HG03175 (cell line): ENCODE measurements at regions not wholly inside any gene's neighbourhood (a gene's known extent, or its start where the extent isn't known, plus 50 kb on each side); places are given as distances from the start of the nearest gene placed in this dataset.
A peak's percentile ranks its signal among the peaks of the same experiment; 100 is the strongest.

Source experiments
- ATAC-seq: cut with Tn5 transposase; IDR thresholded peaks from one replicate; pipeline ENCODE4 v1.9.1; 2021; ENCODE audit warnings: mild to moderate bottlenecking, moderate library complexity; ENCODE audit not compliant: unreplicated experiment

DNA sequence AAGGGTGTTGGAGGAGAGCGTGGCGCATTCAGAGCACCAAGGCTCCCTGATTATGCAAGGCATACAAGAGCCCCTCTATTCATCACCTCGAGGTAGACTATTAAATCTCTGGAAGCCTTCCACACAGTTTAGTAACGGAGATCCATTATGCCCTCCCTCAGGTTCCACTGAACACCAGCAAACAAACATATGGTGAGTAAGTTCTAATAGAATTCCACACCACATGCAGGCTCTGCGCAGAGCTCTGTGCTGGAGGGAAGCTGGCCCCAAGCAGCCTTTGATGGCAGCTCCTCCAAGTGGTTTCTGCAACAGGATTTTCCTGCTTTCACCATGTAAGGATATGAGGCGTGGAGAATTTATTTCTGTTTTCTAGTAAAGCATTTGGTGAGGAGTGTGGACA lies 238.6 kb downstream of the C1D start:
- no peak for ATAC-seq

- no peak for ATAC-seq
Measured at GRCh38 chr2:67825476-67825875, 237.3 kb downstream of the C1D start.

DNA sequence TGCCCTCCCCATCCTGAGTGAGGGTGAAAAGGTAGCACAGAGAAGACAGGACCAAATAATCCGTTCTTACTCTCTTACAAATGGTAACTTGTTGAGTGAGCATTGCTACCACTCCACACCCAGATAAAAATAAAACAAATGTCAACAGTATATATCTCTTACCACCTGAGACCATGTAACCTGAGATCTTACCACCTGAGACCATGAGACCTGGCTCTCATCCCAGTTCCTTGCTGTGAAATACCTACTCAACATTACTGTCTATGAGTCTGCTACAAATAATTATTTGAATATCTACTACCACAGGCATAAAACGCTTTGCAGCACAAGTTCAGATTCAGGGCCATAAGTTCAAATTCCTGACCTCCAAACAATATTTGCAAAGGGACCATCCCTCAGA lies 234.7 kb downstream of the C1D start:
- ATAC-seq, result no peak

GRCh38 chr2:67829470-67829869 lies 233.3 kb downstream of the C1D start:
- no peak for ATAC-seq

DNA sequence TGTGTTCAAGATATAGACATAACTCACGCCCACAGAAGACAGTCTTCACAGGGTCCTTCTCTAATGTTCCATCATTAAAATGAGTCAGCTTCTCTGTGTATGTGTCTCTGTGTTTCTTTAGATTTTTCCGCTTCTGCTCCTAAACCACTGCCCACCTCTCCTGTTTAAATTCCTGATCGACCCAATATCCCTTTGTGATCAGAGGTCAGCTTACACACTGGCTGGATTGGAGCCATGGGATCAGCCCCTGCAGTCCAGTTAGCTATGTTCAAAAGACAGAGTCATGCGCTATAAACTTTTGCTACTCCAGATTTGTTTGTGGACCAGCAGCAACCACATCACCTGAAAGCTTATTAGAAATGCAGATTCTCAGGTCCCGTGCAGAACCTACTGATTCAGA lies 229.2 kb downstream of the C1D start:
- no peak for ATAC-seq

DNA sequence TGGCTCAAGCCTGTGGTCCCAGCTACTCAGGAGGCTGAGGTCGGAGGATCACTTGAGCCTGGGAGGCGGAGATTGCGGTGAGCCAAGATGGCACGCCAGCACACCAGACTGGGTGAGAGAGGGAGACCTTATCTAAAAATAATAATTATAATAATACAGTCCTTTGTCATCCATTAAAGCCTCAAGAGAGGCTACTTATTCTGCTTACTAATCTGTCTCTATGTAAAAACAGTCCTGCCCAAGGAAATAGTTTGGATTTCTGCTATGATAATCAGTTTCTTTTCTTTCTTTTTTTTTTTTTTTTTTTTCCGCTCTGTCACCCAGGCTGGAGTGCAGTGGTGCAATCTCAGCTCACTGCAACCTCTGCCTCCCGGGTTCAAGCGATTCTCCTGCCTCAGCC lies 228.3 kb downstream of the C1D start:
- no peak for ATAC-seq

- no peak for ATAC-seq
Measured at GRCh38 chr2:67835266-67835665, 227.5 kb downstream of the C1D start.

DNA sequence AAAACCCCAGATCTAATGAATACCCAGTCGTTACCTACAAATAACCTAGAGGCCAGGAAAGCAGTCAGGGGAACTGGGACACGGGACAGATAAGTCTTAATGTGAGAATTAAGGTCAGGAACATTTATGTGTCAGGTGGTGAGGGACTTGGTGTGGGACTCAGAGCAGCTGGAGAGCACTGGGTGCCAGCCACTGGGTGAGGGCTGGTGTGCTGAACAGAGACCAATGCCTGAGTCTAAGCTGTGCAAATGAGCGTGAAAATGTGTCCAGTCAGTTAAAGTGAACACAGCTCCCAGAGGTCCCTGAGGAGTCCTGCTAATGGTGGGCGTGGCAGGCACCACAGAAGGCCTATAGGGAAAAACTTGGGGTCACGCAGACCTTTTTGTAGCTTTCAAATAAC lies 225.9 kb downstream of the C1D start:
- ATAC-seq, result no peak

DNA sequence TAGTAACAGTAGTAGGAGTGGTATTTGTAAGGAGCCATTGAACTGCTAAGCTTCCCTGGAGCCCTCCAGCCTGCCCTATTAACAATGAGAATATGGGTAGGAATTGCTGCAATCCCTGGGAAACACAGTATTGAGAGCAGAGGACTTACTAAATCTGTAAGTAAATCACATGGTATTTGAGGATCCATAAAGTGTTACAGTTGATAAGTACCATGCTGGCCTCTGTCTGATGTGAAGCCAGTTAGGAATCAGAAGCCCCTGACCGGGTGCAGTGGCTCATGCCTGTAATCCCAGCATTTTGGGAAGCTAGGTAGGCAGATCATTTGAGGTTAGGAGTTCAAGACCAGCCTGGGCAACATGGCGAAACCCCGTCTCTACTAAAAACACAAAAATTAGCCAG lies 224.6 kb downstream of the C1D start:
- no peak for ATAC-seq

DNA sequence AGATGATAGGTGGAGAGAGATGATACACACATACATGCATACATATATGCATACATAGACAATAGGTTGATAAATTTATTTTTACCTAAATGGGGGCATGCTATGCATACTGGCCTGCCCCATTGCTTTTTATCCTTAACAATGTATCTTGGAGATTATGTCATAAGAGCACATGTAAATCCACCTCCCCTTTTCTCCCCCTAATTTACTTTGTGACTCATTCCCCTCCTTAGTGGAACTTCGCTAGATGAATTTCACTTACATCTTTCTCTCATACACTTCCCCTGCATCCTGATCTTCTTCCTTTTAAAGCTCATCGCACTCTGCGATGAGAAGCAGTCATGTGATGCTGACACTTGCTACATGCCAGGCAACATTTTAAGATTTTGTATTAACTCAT lies 223.6 kb downstream of the C1D start:
- no peak for ATAC-seq

DNA sequence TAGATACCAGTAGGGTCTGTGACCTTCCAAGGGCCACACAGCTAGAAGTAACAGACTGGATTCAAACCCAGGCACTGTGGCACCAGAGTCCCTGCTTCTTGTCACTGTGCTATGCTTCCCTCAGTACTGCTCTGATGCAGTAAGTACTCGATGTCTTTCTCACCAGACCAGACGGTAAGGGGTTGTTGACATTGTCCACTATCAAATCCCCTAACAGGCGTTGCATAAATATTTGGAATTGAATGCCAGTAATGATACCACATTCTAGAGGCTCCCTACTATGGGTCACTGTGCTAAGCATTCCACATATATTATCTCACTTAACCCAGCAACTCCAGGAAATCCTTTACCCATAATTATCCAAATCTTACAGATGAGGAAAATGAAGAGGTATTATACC lies 223.1 kb downstream of the C1D start:
- ATAC-seq, result no peak

- peak; percentile 88 for ATAC-seq
Measured at GRCh38 chr2:67840460-67841068, 222.2 kb downstream of the C1D start.

- no peak for ATAC-seq
Measured at GRCh38 chr2:67841711-67842110, 221.1 kb downstream of the C1D start.

DNA sequence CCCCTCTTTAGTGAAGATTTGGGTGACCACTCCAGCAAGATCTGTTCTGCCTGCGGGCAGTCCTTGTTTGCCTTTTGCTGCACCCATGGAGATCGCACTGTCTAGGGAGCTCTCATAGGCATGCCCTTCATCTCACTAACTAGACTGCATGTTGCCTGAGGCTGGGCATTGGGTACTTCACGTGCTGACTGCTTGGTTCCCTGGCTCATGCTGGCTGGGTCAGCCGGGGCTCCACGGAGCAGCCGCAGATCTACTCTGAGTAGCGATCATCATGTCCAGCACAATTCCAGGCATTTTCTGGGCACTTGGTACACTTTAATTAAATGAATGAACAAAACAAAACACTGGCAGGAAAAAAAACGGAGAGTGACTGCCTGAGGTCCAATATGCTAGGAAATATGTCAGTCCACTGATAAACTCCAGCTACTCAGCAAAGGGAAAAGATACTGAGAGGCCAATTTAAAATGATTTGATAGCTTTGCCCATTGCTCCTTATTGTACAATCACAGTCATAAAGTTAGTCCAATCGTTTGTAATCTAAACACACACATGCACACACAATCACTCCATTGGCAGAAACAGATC lies 220.3 kb downstream of the C1D start:
- no peak for ATAC-seq

DNA sequence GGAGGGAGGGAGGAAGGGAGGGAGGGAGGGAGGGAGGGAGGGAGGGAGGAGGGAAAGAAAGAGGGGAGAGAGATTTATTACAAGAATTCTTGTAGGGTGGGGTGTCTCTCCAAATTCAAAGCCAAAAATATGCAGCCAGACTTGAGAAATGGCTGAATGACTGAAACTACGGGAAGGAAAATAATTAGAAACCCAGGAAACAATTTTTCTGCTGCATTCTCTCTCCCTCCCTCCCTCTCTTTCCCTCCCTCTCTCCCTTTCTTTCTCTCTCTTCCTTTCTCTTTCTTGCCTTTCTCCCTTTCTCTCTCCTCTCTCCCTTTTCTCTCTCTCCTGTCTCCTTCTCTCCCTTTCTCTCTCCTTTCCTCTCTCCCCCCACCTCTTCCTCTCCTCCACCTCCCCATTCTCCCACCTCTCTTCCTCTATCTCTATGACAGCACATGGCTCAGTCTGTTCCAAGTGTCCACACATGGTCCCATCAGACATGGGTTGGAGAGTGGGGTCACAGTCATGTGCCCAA lies 218.7 kb downstream of the C1D start:
- no peak for ATAC-seq

DNA sequence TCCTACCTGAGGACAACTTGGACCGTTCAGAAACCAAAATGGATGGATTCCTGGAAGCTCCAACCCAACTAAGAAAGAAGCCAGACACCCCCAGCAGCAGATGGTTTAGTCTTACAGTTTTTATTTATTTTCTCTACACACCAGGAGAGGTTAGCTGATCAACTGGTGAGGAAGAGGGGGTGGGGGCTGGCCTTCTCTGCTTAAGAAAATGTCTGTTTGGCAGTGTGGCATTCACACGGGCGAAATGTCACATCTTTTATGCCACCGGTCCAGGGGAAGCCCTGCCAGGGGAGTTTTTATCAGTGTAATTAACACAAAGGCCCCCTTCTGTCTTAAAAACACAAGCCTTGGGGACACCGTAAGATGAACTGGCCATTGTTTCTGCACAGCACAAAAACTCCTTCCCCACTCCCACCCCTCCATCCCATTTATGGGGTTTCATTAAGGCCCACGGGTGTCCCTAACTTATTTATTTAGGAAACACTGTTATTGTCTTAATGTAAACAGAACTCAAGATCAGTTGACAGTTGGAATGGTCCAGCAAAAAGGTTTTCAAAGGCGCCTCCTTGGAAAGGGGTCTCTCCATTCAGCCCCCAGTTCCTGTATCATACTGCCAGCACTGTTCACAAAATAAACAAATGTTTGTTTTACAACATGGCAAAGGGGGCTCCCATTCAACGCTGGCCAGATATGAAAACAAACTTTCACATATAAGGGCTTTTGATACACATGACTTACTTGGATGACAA lies 217.0 kb downstream of the C1D start:
- ATAC-seq, result no peak

DNA sequence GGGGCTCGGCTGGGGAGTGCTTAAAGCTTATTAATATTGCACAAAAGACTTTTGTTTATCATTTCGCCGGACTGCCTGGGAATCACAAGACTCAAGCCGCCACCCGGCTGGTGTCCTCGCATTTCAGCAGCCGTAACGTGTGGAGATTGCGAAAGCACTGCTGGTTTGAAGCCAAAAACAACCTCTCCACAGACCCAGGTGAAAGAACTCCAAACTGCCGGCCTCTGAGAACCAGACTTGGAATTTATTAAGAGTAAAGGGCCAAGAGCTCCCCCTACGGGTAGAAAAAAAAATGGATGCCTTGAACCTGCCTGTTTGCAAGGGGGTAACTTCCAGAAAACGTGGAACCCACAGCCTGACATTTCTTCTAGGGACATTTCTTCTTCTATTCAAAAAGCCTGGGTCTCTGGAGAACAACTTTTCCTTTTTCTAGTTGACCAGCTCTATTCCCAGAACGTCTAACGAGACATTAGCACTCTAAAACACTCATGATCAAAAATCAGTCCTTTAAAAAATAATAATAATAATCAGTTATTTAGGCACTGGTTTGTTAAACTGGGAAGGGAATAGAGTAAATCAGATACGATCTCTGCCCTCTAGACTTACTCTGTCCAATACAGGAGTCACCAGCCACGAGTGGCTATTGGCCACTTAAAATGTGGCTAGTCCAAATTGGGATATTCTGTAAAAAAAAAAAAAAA lies 216.3 kb downstream of the C1D start:
- ATAC-seq, result peak; percentile 71

- ATAC-seq, result no peak
Measured at GRCh38 chr2:67848551-67849285, 214.1 kb downstream of the C1D start.

DNA sequence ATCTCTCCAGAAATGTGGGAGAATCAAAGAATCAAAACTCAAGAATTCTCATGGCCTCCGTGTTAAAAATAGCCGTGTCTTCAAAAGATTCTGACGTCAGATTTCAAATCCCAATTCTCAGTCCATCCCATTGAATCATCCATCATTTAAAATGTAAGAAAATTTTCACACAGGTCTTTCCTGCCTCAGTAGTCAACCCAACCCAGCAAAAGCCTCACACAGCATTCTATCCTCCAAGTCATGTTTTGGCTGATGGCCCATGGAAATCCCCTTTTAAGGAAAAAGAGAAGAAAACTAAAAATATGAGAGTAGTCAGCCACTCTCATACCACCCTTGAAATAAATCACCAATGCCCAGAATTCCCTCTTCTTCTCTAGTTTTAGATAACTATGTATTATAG lies 211.8 kb downstream of the C1D start:
- ATAC-seq, result no peak

DNA sequence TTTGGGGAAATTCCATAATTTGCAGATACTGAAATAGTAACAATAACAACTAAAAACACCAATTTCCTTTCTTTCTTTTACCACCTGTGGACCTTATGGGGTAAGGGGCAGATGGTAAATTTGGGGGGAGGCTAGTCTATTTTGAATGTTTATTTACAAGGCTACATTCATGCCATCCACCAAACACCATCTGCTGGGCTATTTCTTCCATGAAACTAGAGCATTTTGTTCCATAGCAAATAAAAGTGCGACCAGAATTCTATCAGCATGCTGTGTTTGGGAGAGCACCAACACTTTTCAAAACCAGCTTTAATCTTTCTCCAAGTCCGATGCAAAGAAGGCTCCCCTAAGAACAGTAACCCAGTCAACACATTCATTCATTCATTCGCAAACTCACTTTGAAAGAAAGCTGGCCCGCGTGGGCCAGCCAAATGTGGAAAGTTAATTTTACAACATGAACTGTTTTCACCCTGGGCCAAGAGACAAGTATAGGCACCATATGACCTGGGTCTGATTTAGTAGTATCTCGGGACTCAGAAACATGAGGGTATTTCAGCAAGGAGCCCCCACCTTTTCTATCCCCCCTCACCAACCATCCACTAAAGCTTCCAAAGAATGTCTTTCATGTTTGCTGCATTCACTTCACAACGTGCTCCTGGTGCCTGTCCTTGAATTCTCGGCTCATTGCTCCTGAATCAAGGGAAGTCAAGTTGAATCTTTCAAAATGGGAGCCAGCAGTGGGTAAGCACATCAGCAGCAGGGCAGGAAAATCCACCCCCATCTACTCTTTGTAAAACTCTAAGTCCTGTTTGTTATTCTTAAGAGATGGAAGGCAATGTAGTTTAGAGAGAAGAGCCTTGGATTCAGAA lies 210.6 kb downstream of the C1D start:
- ATAC-seq, result no peak
